ENCODE measurements at regions not wholly inside any gene's neighbourhood (a gene's known extent, or its start where the extent isn't known, plus 50 kb on each side); places are given as distances from the start of the nearest gene placed in this dataset.

DNA sequence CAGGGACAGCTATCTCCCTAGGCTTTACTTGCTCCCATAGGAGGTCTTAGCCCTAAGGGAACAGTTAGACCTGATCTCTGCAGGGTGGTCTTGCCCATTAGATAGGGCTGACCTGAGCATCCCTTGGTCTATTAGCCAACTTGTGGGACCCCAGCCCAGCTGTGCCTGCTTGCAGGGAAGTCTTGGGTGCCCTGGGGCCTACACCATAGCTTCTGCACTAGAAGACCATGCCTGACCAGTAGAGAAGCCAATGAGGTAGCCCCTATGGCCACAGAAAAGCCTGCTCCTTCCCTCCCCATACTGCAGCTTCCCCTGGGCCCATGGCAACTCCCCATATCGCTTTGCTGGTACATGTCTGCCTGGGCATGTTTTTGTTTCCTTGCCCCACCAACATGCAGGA is 1049.1 kb downstream of the TRHDE start:
- peaks cover 4% of the 10 kb centered on the region; the same call in 1 of the 2 replicates for H3K9me3 ChIP-seq (replicated peaks)
- H3K36me3 ChIP-seq: no peaks in the 10 kb centered on the region
- H3K4me3 ChIP-seq: no peak overlapping the region
- DNase-seq (ENCODE audit: low read depth in 1 of 2, low spot score in 2 of 2): no peak
- H3K27me3 ChIP-seq (replicated peaks): no peaks in the 10 kb centered on the region
- no peak overlapping the region for H3K27ac ChIP-seq
- H3K4me1 ChIP-seq (replicated peaks): no peaks in the 10 kb centered on the region

DNA sequence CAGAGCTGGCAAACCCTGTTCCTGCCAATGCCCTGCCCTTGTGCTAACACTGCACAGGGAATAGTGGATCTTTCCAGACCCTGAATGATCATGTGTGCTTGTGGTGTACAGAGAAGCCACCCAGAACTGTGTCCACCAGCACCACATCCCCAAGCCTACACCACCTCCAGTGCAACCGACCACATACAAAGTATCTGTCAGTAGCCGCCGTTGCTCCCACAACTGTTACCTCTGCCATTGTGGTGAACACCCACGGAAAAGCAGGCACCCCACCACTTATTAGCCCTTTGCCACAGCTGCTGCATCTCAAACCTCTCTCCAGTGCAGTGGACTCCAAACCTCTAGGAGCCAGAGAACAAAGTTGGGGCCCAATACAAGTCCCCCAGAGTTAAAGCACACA is 1049.6 kb downstream of the TRHDE start:
- DNase-seq (ENCODE audit: low read depth in 1 of 2, low spot score in 2 of 2): no peak
- Histone ChIP-seq H3K27me3 (replicated peaks) (no peaks in the 10 kb centered on the region), H3K4me1 (replicated peaks) (no peaks in the 10 kb centered on the region)

DNA sequence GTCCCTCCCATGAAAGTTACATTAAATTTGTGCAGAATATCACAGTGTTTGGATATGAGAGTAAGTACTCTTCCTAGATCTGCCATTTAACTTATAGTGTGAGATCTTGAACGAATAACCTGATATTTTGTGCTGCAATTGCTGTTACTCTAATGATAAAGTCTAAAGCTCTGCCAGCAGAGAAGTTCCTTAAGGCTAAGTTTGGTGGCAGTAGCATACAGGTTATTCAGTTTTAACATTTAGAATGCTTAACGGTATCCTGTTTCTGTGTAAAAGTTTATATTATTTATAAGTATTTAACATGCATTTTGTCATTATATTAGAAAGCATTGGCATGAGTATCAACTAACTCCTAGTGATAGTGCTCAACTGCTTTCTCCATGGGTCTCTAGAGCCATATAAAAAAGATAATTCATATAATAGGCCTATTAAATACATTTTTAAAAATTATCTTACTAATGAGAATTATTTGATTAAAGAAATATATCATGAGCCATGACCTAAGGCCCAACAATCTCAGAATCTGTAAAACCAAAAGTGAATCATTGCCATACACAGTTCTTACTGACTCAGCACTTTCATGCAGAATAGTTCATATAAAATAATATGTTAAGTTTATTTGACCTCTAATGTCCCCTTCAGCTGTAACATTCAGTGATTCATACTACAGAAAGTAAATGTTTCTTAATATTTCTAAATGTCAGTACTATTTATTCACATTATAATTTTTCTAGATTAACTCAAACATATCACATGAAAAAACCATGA is 1058.6 kb downstream of the TRHDE start:
- Histone ChIP-seq H3K36me3 (no peaks in the 10 kb centered on the region), H3K4me3 (no peak overlapping the region), H3K4me1 (replicated peaks) (no peaks in the 10 kb centered on the region), H3K27me3 (replicated peaks) (no peaks in the 10 kb centered on the region), H3K9me3 (replicated peaks) (no peaks in the 10 kb centered on the region), H3K27ac (no peak overlapping the region)
- no peak for DNase-seq (ENCODE audit: low read depth in 1 of 2, low spot score in 2 of 2)

More for the DNA sequence above, 1049.6 kb downstream of the TRHDE start:
- H3K4me3 ChIP-seq: no peak overlapping the region
- H3K36me3 ChIP-seq: no peaks in the 10 kb centered on the region
- H3K27ac ChIP-seq: no peak overlapping the region
- H3K9me3 ChIP-seq (replicated peaks): peaks cover 4% of the 10 kb centered on the region; the same call in 1 of the 2 replicates

DNA sequence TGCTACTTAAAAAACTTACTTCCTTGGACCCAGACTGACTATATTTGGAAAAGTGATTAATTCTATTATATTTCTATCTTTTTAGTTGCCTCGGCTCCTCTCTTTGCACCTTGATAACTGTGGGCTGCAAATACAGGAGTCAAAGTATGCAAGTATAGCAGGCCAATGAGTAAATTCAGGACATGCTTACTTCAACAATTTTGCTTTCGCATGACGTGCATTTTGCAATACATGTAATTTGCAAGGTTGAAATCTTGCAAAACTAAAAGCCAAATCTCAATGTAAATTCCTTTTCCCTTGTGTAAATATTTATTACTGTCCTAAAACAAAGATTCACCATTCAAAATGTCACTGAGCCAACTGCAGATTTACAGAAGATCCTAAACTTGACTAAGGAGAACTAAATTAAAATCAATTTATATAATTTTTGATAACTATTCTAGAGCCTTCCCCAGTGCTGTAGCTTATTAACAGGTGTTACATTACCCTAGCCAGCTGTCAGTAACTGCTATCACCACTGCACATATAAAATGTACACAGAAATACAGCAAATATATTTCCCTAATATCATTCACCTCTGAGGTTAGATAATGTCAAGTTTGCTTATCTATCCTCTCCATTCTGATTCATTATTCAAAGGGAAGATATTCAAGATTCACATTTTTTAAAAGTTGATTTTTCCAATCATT is 1069.5 kb downstream of the TRHDE start:
- Histone ChIP-seq H3K4me1 (replicated peaks) (no peaks in the 10 kb centered on the region), H3K4me3 (no peak overlapping the region), H3K9me3 (replicated peaks) (0 out of 2 replicates have a peak, but pooled peaks cover 3% of the 10 kb centered on the region), H3K36me3 (no peaks in the 10 kb centered on the region), H3K27ac (no peak overlapping the region), H3K27me3 (replicated peaks) (no peaks in the 10 kb centered on the region)
- no peak for DNase-seq (ENCODE audit: low read depth in 1 of 2, low spot score in 2 of 2)

DNA sequence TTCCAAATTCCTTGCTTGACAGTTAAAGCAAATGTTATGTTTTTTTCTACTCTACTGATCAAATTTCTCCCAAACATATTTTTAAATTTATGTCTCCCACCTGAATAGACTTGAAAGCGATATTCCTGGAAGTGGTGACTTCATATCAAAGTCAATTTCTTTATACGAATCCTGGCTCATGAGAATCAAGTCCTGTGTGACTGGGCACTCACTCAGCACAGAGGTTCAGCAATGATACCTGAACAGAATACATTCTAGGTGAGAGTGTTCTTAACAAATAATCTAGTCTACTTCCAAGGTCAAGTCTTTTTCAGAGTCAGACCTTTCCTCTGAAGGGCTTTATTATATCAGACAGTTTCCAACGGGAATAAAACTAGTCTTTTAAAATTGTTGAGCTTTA is 1070.6 kb downstream of the TRHDE start:
- Histone ChIP-seq H3K27me3 (replicated peaks) (no peaks in the 10 kb centered on the region), H3K36me3 (no peaks in the 10 kb centered on the region), H3K4me3 (no peak overlapping the region), H3K4me1 (replicated peaks) (no peaks in the 10 kb centered on the region), H3K27ac (no peak overlapping the region), H3K9me3 (replicated peaks) (0 out of 2 replicates have a peak, but pooled peaks cover 3% of the 10 kb centered on the region)
- no peak for DNase-seq (ENCODE audit: low read depth in 1 of 2, low spot score in 2 of 2)

DNA sequence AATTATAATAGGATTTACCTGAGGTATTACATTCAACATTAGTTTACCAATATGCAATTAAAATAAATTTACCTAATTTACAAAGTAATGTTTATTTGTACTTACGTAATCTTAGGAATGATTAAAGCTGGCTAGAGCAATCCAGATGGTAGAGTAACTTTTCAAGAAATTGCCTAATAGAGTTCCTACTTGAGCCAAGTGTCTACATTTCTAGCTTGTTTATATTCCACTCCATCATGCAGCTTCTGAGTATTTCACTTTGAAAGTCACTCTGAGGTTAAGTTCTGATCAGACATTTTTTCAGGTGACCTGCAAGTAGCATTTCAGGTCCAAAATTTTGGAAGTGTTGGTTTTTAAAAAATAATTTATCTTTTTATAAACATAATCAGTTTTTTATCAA is 1080.7 kb downstream of the TRHDE start:
- DNase-seq (ENCODE audit: low read depth in 1 of 2, low spot score in 2 of 2): no peak
- Histone ChIP-seq H3K27me3 (replicated peaks) (no peaks in the 10 kb centered on the region), H3K4me1 (replicated peaks) (no peaks in the 10 kb centered on the region), H3K27ac (no peak overlapping the region), H3K4me3 (no peak overlapping the region), H3K9me3 (replicated peaks) (no peaks in the 10 kb centered on the region; the same call in 1 of the 2 replicates), H3K36me3 (no peaks in the 10 kb centered on the region)

DNA sequence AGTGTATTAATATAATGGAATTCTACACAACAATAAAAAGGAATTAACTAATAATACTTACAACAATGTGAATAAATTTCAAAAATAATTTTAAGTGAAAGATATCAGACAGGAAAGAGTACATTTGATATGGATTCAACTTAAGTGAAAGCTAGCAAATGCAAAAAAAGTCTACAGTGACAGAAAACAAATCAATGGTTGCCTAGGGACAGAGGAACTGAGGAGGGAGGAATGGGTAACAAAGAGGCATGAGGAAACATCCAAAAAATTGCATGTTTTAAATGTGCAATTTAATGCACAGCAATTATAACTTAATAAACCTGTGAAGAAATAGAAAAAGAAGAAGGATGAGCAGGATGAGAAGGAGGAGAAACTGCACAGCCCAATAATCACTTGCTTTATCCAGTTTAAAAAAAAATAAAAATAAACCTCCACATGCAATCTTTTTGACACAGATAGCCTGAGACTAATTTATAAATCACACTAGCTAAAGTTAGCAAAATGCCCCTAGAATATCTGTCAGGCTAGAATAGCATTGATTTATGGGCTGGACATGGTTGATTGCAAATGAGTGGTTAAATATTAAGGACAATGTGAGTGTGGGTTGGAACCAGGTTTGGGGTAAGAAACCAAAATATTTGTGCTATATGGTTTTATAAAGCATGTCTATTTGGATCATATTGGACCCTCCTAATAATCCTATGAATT is 1089.1 kb downstream of the TRHDE start:
- no peaks in the 10 kb centered on the region for H3K27me3 ChIP-seq (replicated peaks)
- no peak for DNase-seq (ENCODE audit: low read depth in 1 of 2, low spot score in 2 of 2)
- H3K36me3 ChIP-seq: no peaks in the 10 kb centered on the region
- no peak overlapping the region for H3K4me3 ChIP-seq
- H3K4me1 ChIP-seq (replicated peaks): no peaks in the 10 kb centered on the region
- no peaks in the 10 kb centered on the region; the same call in 1 of the 2 replicates for H3K9me3 ChIP-seq (replicated peaks)
- H3K27ac ChIP-seq: no peak overlapping the region

DNA sequence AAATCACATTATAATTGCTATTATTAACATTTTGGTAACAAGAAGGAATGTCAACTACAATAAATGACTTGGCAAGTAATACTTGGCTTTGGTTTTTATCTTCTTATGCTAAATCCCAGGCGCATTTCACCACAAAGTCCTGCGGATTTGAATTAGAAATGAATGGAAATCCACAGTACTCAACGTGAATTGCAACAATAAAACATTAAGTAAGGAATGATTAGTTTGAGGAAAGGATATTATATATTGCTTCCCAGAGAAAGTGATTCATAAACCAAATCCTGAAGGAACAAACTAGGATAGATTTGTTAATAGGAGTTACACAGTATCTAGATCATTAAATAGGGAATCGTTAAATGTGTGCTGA is 1089.7 kb downstream of the TRHDE start:
- DNase-seq (ENCODE audit: low read depth in 1 of 2, low spot score in 2 of 2): no peak
- H3K4me1 ChIP-seq (replicated peaks): no peaks in the 10 kb centered on the region

DNA sequence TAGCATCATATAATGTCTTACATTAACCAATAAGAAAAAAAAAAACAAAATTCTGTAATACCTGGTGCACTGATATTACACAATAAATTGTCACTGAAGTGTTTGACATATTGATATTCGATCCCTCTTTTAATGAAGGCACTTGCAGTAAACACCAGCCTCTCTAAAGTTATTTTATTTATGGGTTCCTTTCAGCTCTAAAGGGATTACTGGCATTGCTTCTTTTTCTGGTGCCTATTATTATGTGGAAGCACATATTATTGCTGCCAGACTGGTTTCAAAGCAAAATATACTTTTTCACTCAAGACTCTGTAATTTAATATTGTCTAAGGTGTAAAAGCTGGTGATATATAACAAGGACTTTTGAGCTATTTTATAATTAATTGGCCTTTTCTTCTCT is 1090.5 kb downstream of the TRHDE start:
- H3K4me3 ChIP-seq: no peak overlapping the region
- H3K27ac ChIP-seq: no peak overlapping the region
- no peaks in the 10 kb centered on the region for H3K9me3 ChIP-seq (replicated peaks)
- DNase-seq (ENCODE audit: low read depth in 1 of 2, low spot score in 2 of 2): no peak
- H3K4me1 ChIP-seq (replicated peaks): no peaks in the 10 kb centered on the region
- no peaks in the 10 kb centered on the region for H3K36me3 ChIP-seq
- no peaks in the 10 kb centered on the region for H3K27me3 ChIP-seq (replicated peaks)

More for the DNA sequence above, 1089.7 kb downstream of the TRHDE start:
- H3K36me3 ChIP-seq: no peaks in the 10 kb centered on the region
- H3K9me3 ChIP-seq (replicated peaks): no peaks in the 10 kb centered on the region
- no peaks in the 10 kb centered on the region for H3K27me3 ChIP-seq (replicated peaks)
- H3K4me3 ChIP-seq: no peak overlapping the region
- H3K27ac ChIP-seq: no peak overlapping the region

DNA sequence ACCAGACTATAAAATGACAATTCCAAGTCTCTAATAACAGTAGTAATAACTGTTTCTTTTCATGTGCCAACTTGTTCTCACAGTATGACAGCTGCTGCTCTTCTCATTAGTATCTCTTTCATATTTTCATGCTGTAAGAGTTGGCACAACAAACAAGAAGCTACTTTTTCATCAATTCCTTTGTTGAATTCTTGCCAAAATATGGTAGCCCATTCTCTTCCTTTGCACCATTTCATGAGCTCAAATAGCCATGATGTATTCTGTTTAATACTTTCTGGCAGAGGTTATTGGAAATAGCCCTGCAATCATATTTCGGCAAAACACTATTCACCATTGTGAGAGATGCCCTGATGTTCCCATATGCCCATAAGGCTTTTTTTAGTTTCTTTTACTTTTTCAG is 1100.7 kb downstream of the TRHDE start:
- Histone ChIP-seq H3K36me3 (no peaks in the 10 kb centered on the region), H3K27ac (no peak overlapping the region), H3K27me3 (replicated peaks) (no peaks in the 10 kb centered on the region), H3K9me3 (replicated peaks) (0 out of 2 replicates have a peak, but pooled peaks cover 8% of the 10 kb centered on the region), H3K4me1 (replicated peaks) (no peaks in the 10 kb centered on the region), H3K4me3 (no peak overlapping the region)
- no peak for DNase-seq (ENCODE audit: low read depth in 1 of 2, low spot score in 2 of 2)

DNA sequence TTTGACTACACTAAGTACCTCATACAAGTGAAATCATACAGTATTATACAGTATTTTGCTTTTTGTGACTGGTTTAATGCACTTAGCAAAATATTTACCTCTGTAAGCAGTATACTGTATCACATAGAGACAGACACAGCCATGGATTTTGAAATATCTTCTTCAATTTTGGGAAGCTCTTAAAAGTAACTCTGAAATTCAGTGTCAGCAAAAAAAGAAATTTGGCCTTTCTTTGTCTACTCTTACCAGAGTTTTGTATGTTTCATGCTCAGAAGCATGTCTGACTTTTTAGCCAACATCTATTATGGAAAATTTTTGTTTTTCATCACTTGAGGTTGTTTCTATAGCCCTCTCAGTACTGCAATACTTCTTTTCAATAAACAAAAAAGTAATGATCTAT is 1102.2 kb downstream of the TRHDE start:
- no peaks in the 10 kb centered on the region for H3K27me3 ChIP-seq (replicated peaks)
- no peak for DNase-seq (ENCODE audit: low read depth in 1 of 2, low spot score in 2 of 2)
- 0 out of 2 replicates have a peak, but pooled peaks cover 8% of the 10 kb centered on the region for H3K9me3 ChIP-seq (replicated peaks)
- H3K36me3 ChIP-seq: no peaks in the 10 kb centered on the region
- no peak overlapping the region for H3K27ac ChIP-seq
- no peaks in the 10 kb centered on the region for H3K4me1 ChIP-seq (replicated peaks)
- no peak overlapping the region for H3K4me3 ChIP-seq

DNA sequence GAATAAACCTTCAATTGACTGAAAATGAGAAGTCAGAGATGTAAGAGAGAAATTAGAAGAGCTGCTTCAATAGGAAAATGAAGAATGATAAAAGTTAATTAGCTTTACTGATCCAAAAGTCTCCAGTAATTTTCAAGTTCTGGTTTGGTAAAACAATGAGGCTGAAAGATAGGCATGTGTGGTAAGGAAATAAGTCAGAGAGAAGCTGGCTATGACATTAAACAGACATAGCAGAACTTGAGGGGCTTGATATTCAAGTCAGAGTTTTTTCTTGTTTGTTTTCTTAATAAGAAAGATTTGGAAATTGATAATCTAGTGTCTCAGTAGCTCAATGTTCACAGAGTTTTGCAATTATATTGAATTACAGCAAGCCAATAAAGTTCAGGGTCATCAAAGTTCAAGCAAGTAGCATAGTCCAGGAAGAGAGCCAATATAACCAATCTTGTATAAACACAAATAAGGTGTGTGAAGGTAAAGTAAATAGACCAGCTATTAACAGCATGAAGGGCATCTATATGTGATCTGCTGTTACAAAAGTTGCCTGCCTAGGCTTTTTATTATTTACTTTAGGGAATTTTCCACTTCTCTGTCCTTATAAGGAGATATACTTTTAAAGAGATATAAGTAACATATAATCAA is 1111.5 kb downstream of the TRHDE start:
- H3K4me3 ChIP-seq: no peak overlapping the region
- H3K4me1 ChIP-seq (replicated peaks): no peaks in the 10 kb centered on the region
- no peak overlapping the region for H3K27ac ChIP-seq
- no peaks in the 10 kb centered on the region for H3K36me3 ChIP-seq
- DNase-seq (ENCODE audit: low read depth in 1 of 2, low spot score in 2 of 2): no peak
- no peaks in the 10 kb centered on the region for H3K27me3 ChIP-seq (replicated peaks)
- H3K9me3 ChIP-seq (replicated peaks): no peaks in the 10 kb centered on the region; the same call in 1 of the 2 replicates

DNA sequence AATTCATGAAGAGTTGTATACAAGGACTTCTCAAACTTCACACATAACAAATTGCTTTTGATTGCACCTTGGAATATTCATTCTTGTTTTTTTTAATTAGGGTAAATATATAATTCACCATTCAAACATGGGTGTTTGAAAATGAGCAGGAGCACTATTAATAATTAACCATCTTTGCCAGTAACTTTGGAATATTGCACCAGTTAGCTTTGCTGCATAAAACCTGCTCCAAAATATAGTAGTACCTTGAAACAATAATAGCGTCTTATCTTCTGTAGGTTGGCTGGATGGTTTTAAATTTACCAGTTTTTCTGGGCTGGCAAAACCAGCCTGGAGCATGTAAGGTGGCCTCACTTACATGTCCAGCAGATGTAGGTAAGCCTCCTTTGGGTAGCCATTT is 1112.4 kb downstream of the TRHDE start:
- Histone ChIP-seq H3K27me3 (replicated peaks) (no peaks in the 10 kb centered on the region), H3K9me3 (replicated peaks) (no peaks in the 10 kb centered on the region; the same call in 1 of the 2 replicates), H3K27ac (no peak overlapping the region), H3K4me1 (replicated peaks) (no peaks in the 10 kb centered on the region), H3K36me3 (no peaks in the 10 kb centered on the region), H3K4me3 (no peak overlapping the region)
- no peak for DNase-seq (ENCODE audit: low read depth in 1 of 2, low spot score in 2 of 2)
